HFF-Myc (cell line): ENCODE measurements at regions not wholly inside any gene's neighbourhood (a gene's known extent, or its start where the extent isn't known, plus 50 kb on each side); places are given as distances from the start of the nearest gene placed in this dataset.

Source experiments
- DNase-seq: peaks from one replicate; pipeline ENCODE4 v3.0.0-alpha.2; 2011; ENCODE audit warnings: low read depth; ENCODE audit errors: extremely low read depth
- H3K4me3 ChIP-seq: replicated peaks from 2 replicates; pipeline ENCODE4 v1.5.1; 2011; ENCODE audit warnings: low read depth, mild to moderate bottlenecking, control low read depth, low read length
- TF ChIP-seq, protein P1 (sequence below): IDR thresholded peaks from 2 replicates; pipeline ENCODE4 v1.5.1; 2012; ENCODE audit warnings: mild to moderate bottlenecking, low read depth, low read length, control low read depth; ENCODE audit errors: missing control alignments

- TF ChIP-seq, protein P1, sequence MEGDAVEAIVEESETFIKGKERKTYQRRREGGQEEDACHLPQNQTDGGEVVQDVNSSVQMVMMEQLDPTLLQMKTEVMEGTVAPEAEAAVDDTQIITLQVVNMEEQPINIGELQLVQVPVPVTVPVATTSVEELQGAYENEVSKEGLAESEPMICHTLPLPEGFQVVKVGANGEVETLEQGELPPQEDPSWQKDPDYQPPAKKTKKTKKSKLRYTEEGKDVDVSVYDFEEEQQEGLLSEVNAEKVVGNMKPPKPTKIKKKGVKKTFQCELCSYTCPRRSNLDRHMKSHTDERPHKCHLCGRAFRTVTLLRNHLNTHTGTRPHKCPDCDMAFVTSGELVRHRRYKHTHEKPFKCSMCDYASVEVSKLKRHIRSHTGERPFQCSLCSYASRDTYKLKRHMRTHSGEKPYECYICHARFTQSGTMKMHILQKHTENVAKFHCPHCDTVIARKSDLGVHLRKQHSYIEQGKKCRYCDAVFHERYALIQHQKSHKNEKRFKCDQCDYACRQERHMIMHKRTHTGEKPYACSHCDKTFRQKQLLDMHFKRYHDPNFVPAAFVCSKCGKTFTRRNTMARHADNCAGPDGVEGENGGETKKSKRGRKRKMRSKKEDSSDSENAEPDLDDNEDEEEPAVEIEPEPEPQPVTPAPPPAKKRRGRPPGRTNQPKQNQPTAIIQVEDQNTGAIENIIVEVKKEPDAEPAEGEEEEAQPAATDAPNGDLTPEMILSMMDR: no peak
- DNase-seq: no peak
- no peak overlapping the region for H3K4me3 ChIP-seq
Measured at GRCh38 chr15:36484038-36484778, 95.2 kb upstream of the CDIN1 start.

- TF ChIP-seq, protein P1: no peak
- H3K4me3 ChIP-seq: no peak overlapping the region
- DNase-seq: no peak
Measured at GRCh38 chr15:36491912-36492311, 87.5 kb upstream of the CDIN1 start.

- no peak overlapping the region for H3K4me3 ChIP-seq
- TF ChIP-seq, protein P1: no peak
- DNase-seq: no peak
Measured at GRCh38 chr15:36495456-36495991, 83.9 kb upstream of the CDIN1 start.

GRCh38 chr15:36497901-36498300, 81.5 kb upstream of the CDIN1 start:
- H3K4me3 ChIP-seq: no peak overlapping the region
- TF ChIP-seq, protein P1: no peak
- DNase-seq: no peak

GRCh38 chr15:36498401-36498800, 81.0 kb upstream of the CDIN1 start:
- H3K4me3 ChIP-seq: no peak overlapping the region
- TF ChIP-seq, protein P1: no peak
- DNase-seq: no peak

DNA sequence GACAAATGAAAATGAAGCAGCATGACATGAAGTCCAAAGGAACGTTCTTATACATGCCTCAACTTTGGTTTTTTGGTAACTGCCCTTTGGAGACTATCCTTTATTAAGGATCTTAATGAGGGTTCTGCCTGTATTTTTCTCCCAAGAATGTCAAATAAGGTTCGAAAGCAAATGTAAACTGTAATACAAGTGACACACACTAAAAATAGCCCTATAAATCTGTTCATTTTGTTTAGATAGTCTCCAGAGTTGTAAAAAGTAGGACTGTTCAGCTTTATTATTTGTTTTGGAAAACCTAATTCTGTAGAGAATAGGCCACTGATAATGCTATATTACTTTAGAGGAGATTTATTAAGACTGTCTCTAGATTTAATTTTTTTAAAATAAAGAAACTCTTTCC, 80.5 kb upstream of the CDIN1 start:
- H3K4me3 ChIP-seq: no peak overlapping the region
- no peak for DNase-seq
- TF ChIP-seq, protein P1: no peak
